ENCODE measurements at regions not wholly inside any gene's neighbourhood (a gene's known extent, or its start where the extent isn't known, plus 50 kb on each side); places are given as distances from the start of the nearest gene placed in this dataset.

DNA sequence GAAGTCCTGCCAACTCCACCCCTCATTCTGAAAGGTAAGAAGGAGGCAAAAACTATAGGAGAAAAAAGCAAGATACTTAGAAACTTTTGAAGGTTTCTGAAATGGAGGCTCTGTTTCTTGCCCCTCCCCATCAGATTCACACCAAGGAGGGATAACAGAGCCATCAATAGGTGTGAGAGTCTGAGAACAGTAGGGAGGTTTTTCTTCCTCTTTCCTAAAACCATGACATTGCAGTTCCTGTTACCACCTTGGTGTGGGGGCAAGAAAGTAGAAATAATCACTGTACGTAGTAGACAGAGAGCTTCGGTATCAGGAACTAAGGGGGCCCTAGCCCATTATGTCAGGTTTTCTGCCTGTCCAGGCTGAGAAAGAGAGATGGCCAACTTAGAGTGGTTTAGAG lies 333.3 kb upstream of the SYNCRIP start:
- in situ Hi-C loops (cut with MboI; ENCODE audit: low pct_unique_long_range_greater_than_20kb, low sequenced_read_pairs, unreplicated experiment) = no loop called here
- TF ChIP-seq, protein P1, sequence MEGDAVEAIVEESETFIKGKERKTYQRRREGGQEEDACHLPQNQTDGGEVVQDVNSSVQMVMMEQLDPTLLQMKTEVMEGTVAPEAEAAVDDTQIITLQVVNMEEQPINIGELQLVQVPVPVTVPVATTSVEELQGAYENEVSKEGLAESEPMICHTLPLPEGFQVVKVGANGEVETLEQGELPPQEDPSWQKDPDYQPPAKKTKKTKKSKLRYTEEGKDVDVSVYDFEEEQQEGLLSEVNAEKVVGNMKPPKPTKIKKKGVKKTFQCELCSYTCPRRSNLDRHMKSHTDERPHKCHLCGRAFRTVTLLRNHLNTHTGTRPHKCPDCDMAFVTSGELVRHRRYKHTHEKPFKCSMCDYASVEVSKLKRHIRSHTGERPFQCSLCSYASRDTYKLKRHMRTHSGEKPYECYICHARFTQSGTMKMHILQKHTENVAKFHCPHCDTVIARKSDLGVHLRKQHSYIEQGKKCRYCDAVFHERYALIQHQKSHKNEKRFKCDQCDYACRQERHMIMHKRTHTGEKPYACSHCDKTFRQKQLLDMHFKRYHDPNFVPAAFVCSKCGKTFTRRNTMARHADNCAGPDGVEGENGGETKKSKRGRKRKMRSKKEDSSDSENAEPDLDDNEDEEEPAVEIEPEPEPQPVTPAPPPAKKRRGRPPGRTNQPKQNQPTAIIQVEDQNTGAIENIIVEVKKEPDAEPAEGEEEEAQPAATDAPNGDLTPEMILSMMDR (IDR thresholded peaks at IDR 0.05; ENCODE audit: extremely low read depth, insufficient read depth, missing control alignments) = no peak

DNA sequence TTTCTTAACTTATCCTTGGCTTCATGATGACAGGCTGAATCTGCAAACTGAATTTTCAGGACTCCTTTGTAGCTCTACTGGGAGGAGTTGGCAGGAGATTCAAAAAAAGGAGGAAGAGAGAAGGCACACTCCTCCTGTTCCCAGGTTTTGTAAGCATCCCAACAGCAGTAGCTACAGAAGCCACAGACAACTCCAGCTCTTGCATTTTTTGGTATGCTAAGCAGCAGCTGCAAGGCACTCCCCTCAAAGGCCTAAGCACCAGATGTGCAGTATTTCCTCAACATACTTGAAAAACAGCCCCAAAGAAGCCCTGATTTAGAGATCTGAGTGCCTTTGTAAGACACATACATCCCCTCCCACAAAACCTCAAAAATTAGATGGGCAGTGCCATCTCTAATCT lies 328.6 kb upstream of the SYNCRIP start:
- TF ChIP-seq, protein P1 (IDR thresholded peaks at IDR 0.05; ENCODE audit: extremely low read depth, insufficient read depth, missing control alignments) = no peak
- in situ Hi-C loops (cut with MboI; ENCODE audit: low pct_unique_long_range_greater_than_20kb, low sequenced_read_pairs, unreplicated experiment) = no loop called here
- no peak for DNase-seq (ENCODE audit: low spot score)

More for the DNA sequence above, 333.3 kb upstream of the SYNCRIP start:
- DNase-seq (ENCODE audit: low spot score) = no peak

DNA sequence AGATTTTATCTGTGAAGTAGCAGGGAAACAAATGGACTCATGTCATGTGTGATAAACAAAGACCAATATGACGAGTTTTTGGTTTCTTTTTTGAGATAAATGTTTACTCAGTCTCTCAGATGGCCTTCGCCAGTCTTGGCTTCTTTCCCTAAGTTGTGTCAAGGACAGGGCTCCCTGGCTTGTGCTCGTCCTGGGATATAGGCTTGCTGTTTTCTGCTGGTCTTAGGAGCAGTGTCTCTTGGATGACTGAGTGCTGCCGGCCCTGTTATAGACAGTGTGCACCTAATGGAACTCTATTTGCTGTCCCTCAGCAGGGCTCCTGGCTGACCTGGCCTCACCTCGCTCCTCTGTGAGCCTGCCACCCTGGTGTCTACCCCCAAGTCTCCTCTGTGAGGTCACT lies 324.1 kb upstream of the SYNCRIP start:
- in situ Hi-C loops (cut with MboI; ENCODE audit: low pct_unique_long_range_greater_than_20kb, low sequenced_read_pairs, unreplicated experiment) = no loop called here
- DNase-seq (ENCODE audit: low spot score) = no peak
- TF ChIP-seq, protein P1 (IDR thresholded peaks at IDR 0.05; ENCODE audit: extremely low read depth, insufficient read depth, missing control alignments) = no peak

DNA sequence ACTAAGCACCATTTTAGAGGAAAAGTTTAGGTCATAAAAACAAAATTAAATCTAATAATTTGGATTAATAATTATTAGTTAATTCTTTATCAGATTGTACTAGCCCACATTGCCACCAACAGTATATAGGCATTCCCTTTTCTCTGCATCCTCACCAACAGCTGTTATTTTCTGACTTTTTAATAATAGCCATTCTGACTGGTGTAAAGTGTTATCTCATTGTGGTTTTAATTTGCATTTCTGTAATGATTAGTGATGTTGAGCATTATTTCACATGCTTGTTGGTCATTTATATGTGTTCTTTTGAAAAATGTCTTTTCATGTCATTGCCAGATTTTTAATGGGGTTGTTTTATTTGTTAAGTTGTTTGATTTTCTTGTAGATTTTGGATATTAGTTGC lies 319.1 kb upstream of the SYNCRIP start:
- in situ Hi-C loops (cut with MboI; ENCODE audit: low pct_unique_long_range_greater_than_20kb, low sequenced_read_pairs, unreplicated experiment) = no loop called here
- no peak for DNase-seq (ENCODE audit: low spot score)
- TF ChIP-seq, protein P1 (IDR thresholded peaks at IDR 0.05; ENCODE audit: extremely low read depth, insufficient read depth, missing control alignments) = no peak

DNA sequence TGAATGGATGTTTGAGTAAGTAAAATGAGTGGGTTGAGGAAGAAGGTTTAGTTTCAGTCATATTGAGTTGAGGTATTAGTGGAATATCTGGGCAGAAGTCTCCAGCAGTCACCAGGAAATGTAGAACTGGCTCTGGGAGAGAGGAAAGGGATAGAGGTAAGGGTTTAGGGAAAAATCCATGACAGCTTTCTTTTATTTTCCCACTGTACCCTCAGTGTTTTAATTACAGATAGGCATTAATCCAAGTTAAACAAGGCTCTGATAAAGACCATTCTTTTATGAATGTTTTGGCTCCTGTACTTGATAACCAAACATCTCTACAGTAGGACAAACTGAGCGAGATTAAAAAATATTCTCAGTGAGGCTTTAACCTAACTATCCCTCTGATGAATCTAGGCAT lies 318.4 kb upstream of the SYNCRIP start:
- in situ Hi-C loops (cut with MboI; ENCODE audit: low pct_unique_long_range_greater_than_20kb, low sequenced_read_pairs, unreplicated experiment) = no loop called here
- TF ChIP-seq, protein P1 (IDR thresholded peaks at IDR 0.05; ENCODE audit: extremely low read depth, insufficient read depth, missing control alignments) = no peak
- no peak for DNase-seq (ENCODE audit: low spot score)

DNA sequence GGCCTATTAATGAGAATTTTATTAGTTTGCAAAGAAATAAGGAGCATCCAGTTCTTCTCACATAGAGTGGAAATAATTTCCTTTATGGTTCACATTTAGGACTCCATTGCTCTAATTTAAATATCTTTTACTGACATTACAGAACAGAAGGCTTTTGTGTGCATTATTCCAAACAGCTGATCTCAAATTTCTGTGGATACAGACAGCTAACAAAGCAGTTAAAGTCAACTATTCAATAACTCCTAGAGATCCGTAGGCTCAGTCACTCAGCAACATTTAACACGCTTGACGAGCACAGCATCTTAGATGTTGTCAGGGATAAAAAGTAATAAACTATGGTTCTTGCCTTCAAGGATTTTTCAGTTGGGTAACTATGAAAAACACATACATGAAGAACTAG lies 305.8 kb upstream of the SYNCRIP start:
- DNase-seq (ENCODE audit: low spot score) = no peak
- TF ChIP-seq, protein P1 (IDR thresholded peaks at IDR 0.05; ENCODE audit: extremely low read depth, insufficient read depth, missing control alignments) = no peak
- in situ Hi-C loops (cut with MboI; ENCODE audit: low pct_unique_long_range_greater_than_20kb, low sequenced_read_pairs, unreplicated experiment) = no loop called here
